Upper lobe of left lung (tissue), 6 donors: ENCODE measurements at regions not wholly inside any gene's neighbourhood (a gene's known extent, or its start where the extent isn't known, plus 50 kb on each side); places are given as distances from the start of the nearest gene placed in this dataset.
"Not testable (repeated sequence)": the region's sequence is repeated elsewhere in the genome, so short reads cannot be mapped to it uniquely, and the experiment has no call there.

Experiments used
- ATAC-seq, 2 donors: fragments of 200-7000 bp; cut with Tn5 transposase; one replicate each; pipeline ENCODE4 v1.9.1; 2022; ENCODE audit warnings: mild to moderate bottlenecking in 2 of 2, moderate library complexity in 2 of 2; ENCODE audit not compliant: low FRiP score in 2 of 2
- DNase-seq, 2 donors: peaks; one replicate each; pipeline ENCODE4 v3.0.0-alpha.2; 2019 to 2020
- H3K27ac ChIP-seq, 4 donors: fragments of 200-600 bp; sonication (generic); one replicate each; pipeline ENCODE4 v1.5.1; 2016 to 2019
- H3K27me3 ChIP-seq, 4 donors: fragments of 200-600 bp; sonication (generic); one replicate each; pipeline ENCODE4 v1.5.1; 2017 to 2019
- H3K36me3 ChIP-seq, 4 donors: fragments of 200-600 bp; sonication (generic); one replicate each; pipeline ENCODE4 v1.5.1; 2016 to 2019
- H3K4me1 ChIP-seq, 4 donors: fragments of 200-600 bp; sonication (generic); one replicate each; pipeline ENCODE4 v1.5.1; 2018 to 2019
- H3K4me3 ChIP-seq, 4 donors: fragments of 200-600 bp; sonication (generic); one replicate each; pipeline ENCODE4 v1.5.1; 2017 to 2019; ENCODE audit warnings: mild to moderate bottlenecking in 2 of 4, moderate library complexity in 1 of 4
- H3K9me3 ChIP-seq, 4 donors: fragments of 200-600 bp; sonication (generic); one replicate each; pipeline ENCODE4 v1.5.1; 2018 to 2019
- CTCF ChIP-seq, 6 experiments: fragments of 450-650 bp in 4 of 6; fragments of 200-600 bp in 2 of 6; sonication (generic) in 2 of 6; IDR thresholded peaks; one replicate each; pipeline ENCODE4 v1.5.1; 2016 to 2019; ENCODE audit warnings: antibody characterized with exemption in 6 of 6
- EP300 ChIP-seq, 4 donors: sonication (generic); formaldehyde crosslinking; IDR thresholded peaks; one replicate each; pipeline ENCODE4 v1.5.1; 2017; ENCODE audit warnings: antibody characterized with exemption in 4 of 4, control low read depth in 2 of 4
- POLR2A ChIP-seq, 4 donors: fragments of 450-650 bp; IDR thresholded peaks; one replicate each; pipeline ENCODE4 v1.5.1; 2016 to 2017; ENCODE audit warnings: antibody characterized with exemption in 4 of 4, mild to moderate bottlenecking in 2 of 4
- POLR2AphosphoS5 ChIP-seq, 2 donors: sonication (generic); formaldehyde crosslinking; IDR thresholded peaks; one replicate each; pipeline ENCODE4 v1.5.1; 2017; ENCODE audit warnings: antibody characterized with exemption in 2 of 2
- WGBS, 2 donors: methylation state at CpG; one replicate each; pipeline ENCODE4 v1.1.5; 2017 to 2018; 5-methylcytosine and 5-hydroxymethylcytosine counted together
- donor health status: DM: no; HTN: no; CAD: no; lungs with moderate emphysema.
- donor health status: DM: no; HTN: yes; CAD: no; lungs with severe emphysema.

GRCh38 chr18:976393-977128 lies 71.9 kb downstream of the ADCYAP1 start:
- not testable (repeated sequence) for H3K9me3 ChIP-seq, H3K27me3 ChIP-seq, H3K36me3 ChIP-seq, ATAC-seq, H3K4me3 ChIP-seq, H3K4me1 ChIP-seq, H3K27ac ChIP-seq, DNase-seq
- 88 to 92% methylated on average over 10 of the region's 37 CpGs for WGBS, 2 donors

- DNase-seq, H3K9me3 ChIP-seq, H3K27me3 ChIP-seq, H3K36me3 ChIP-seq, H3K4me1 ChIP-seq, H3K27ac ChIP-seq, ATAC-seq, H3K4me3 ChIP-seq: not testable (repeated sequence)
- WGBS, 2 donors: 76 to 77% methylated on average over 1 of the region's 1 CpG
These were observed 72.7 kb downstream of the ADCYAP1 start for GRCh38 chr18:977327-977726.

- not testable (repeated sequence) for H3K4me3 ChIP-seq, DNase-seq, ATAC-seq, H3K4me1 ChIP-seq, H3K36me3 ChIP-seq, H3K27me3 ChIP-seq, H3K27ac ChIP-seq, H3K9me3 ChIP-seq
- WGBS, 2 donors: 63 to 81% methylated on average over 3 of the region's 3 CpGs
These were observed 73.1 kb downstream of the ADCYAP1 start for GRCh38 chr18:977732-978131.

- no peak for ATAC-seq
- no peak for TF ChIP-seq POLR2A (IDR thresholded peaks at IDR 0.05)
- TF ChIP-seq POLR2AphosphoS5 (IDR thresholded peaks at IDR 0.05): no peak
- TF ChIP-seq CTCF (IDR thresholded peaks at IDR 0.05): no peak
- TF ChIP-seq EP300 (IDR thresholded peaks at IDR 0.05): no peak
These were observed 75.9 kb downstream of the ADCYAP1 start for GRCh38 chr18:980586-980985.

GRCh38 chr18:984004-984403 lies 79.3 kb downstream of the ADCYAP1 start:
- no peak overlapping the region for H3K27ac ChIP-seq
- no peak overlapping the region for H3K4me3 ChIP-seq
- peaks cover 0 to 9% (median 0%) of the 10 kb centered on the region in 4 donors for H3K4me1 ChIP-seq
- DNase-seq (no peak), ATAC-seq (no peak)
- WGBS, 2 donors: 76 to 78% methylated on average over 4 of the region's 4 CpGs
- H3K9me3 ChIP-seq: no peaks in the 10 kb centered on the region
- TF ChIP-seq POLR2A (IDR thresholded peaks at IDR 0.05) (no peak), POLR2AphosphoS5 (IDR thresholded peaks at IDR 0.05) (no peak), CTCF (IDR thresholded peaks at IDR 0.05) (no peak), EP300 (IDR thresholded peaks at IDR 0.05) (no peak)
- no peaks in the 10 kb centered on the region for H3K36me3 ChIP-seq
- no peaks in the 10 kb centered on the region for H3K27me3 ChIP-seq

More at GRCh38 chr18:980586-980985, 75.9 kb downstream of the ADCYAP1 start:
- DNase-seq: no peak
- 80 to 81% methylated on average over 4 of the region's 4 CpGs for WGBS, 2 donors
- Histone ChIP-seq H3K4me1 (peaks cover 0 to under 1% (median 0%) of the 10 kb centered on the region in 4 donors), H3K4me3 (no peak overlapping the region), H3K36me3 (no peaks in the 10 kb centered on the region), H3K9me3 (no peaks in the 10 kb centered on the region), H3K27me3 (no peaks in the 10 kb centered on the region), H3K27ac (no peak overlapping the region)

GRCh38 chr18:985212-985661 lies 80.6 kb downstream of the ADCYAP1 start:
- no peak for ATAC-seq

More at GRCh38 chr18:985212-985661, 80.6 kb downstream of the ADCYAP1 start:
- TF ChIP-seq POLR2A (IDR thresholded peaks at IDR 0.05) (no peak), EP300 (IDR thresholded peaks at IDR 0.05) (no peak), CTCF (IDR thresholded peaks at IDR 0.05) (no peak), POLR2AphosphoS5 (IDR thresholded peaks at IDR 0.05) (no peak)
- Histone ChIP-seq H3K36me3 (no peaks in the 10 kb centered on the region), H3K4me3 (no peak overlapping the region), H3K27ac (no peak overlapping the region), H3K4me1 (peaks cover 0 to 9% (median 0%) of the 10 kb centered on the region in 4 donors), H3K9me3 (no peaks in the 10 kb centered on the region), H3K27me3 (no peaks in the 10 kb centered on the region)
- 57% methylated on average over 6 of the region's 6 CpGs for WGBS, 2 donors
- DNase-seq: no peak
